Neural cell (in vitro differentiated cells): ENCODE measurements at regions not wholly inside any gene's neighbourhood (a gene's known extent, or its start where the extent isn't known, plus 50 kb on each side); places are given as distances from the start of the nearest gene placed in this dataset.

Experiments
- H2AFZ ChIP-seq: fragments of 200-600, 300-800 bp; sonication (generic), shearing (Covaris generic); 2 replicates; pipeline ENCODE4 v1.6.0; 2014; ENCODE audit warnings: low read depth, mild to moderate bottlenecking, antibody characterized with exemption, low read length, moderate library complexity
- H3F3A ChIP-seq: fragments of 200-600 bp; shearing (Covaris generic); 2 replicates; pipeline ENCODE4 v1.6.1; 2016; ENCODE audit warnings: mild to moderate bottlenecking, moderate library complexity, mixed read lengths, antibody characterized with exemption, low read length; ENCODE audit not compliant: insufficient read depth, poor library complexity, severe bottlenecking
- H3K27ac ChIP-seq: fragments of 200-600, 300-800 bp; sonication (generic), shearing (Covaris generic); 2 replicates; pipeline ENCODE4 v1.5.1; 2014; ENCODE audit warnings: mild to moderate bottlenecking, low read length, moderate library complexity
- H3K27me3 ChIP-seq: fragments of 300-800, 200-600 bp; sonication (generic), shearing (Covaris generic); 2 replicates; pipeline ENCODE4 v1.6.0; 2014; ENCODE audit warnings: mild to moderate bottlenecking, low read depth, low read length, moderate library complexity; ENCODE audit not compliant: insufficient read depth
- H3K36me3 ChIP-seq: fragments of 300-800, 200-600 bp; sonication (generic), shearing (Covaris generic); 2 replicates; pipeline ENCODE4 v1.5.1; 2014; ENCODE audit warnings: mild to moderate bottlenecking, antibody characterized with exemption, low read length, moderate library complexity; ENCODE audit not compliant: insufficient read depth
- H3K4me2 ChIP-seq: fragments of 300-800, 200-600 bp; sonication (generic), shearing (Covaris generic); 2 replicates; pipeline ENCODE4 v1.6.0; 2014; ENCODE audit warnings: mild to moderate bottlenecking, low read length
- H3K4me3 ChIP-seq: fragments of 300-800, 200-600 bp; sonication (generic), shearing (Covaris generic); 2 replicates; pipeline ENCODE4 v1.5.1; 2014; ENCODE audit warnings: mild to moderate bottlenecking, low read length, moderate library complexity
- H3K79me2 ChIP-seq: fragments of 200-600 bp; shearing (Covaris generic); replicated peaks from 2 replicates; pipeline ENCODE4 v1.6.0; 2014; ENCODE audit warnings: mild to moderate bottlenecking, low read length, moderate library complexity; ENCODE audit not compliant: insufficient read depth
- H3K9ac ChIP-seq: fragments of 300-800, 200-600 bp; sonication (generic), shearing (Covaris generic); 2 replicates; pipeline ENCODE4 v1.6.1; 2016; ENCODE audit warnings: mild to moderate bottlenecking, low read length, mixed read lengths
- H3K9me2 ChIP-seq: fragments of 200-600 bp; shearing (Covaris generic); 2 replicates; pipeline ENCODE4 v1.6.1; 2016; ENCODE audit warnings: mild to moderate bottlenecking, low read length, mixed read lengths; ENCODE audit not compliant: insufficient read depth
- H3K9me3 ChIP-seq: fragments of 200-600, 300-800 bp; sonication (generic), shearing (Covaris generic); 2 replicates; pipeline ENCODE4 v1.6.1; 2016; ENCODE audit warnings: mild to moderate bottlenecking, mixed run types, low read length, moderate library complexity, mixed read lengths
- H4K20me1 ChIP-seq: fragments of 200-600 bp; shearing (Covaris generic); 2 replicates; pipeline ENCODE4 v1.6.1; 2016; ENCODE audit warnings: mild to moderate bottlenecking, mixed run types; ENCODE audit not compliant: insufficient read depth
- CTCF ChIP-seq: fragments of 450-650 bp; IDR thresholded peaks from 2 replicates; pipeline ENCODE4 v1.5.1; 2014; ENCODE audit warnings: antibody characterized with exemption, mild to moderate bottlenecking, moderate library complexity; ENCODE audit not compliant: poor library complexity, severe bottlenecking
- EP300 ChIP-seq: fragments of 450-650 bp; conservative IDR thresholded peaks from 2 replicates; pipeline ENCODE4 v1.6.1; 2014; ENCODE audit warnings: antibody characterized with exemption, mild to moderate bottlenecking, moderate library complexity; ENCODE audit not compliant: poor library complexity, severe bottlenecking
- EZH2 ChIP-seq: fragments of 200-600, 300-800 bp; shearing (Covaris generic), sonication (generic); IDR thresholded peaks from 2 replicates; pipeline ENCODE4 v1.6.1; 2014; ENCODE audit warnings: antibody characterized with exemption, low read length, borderline replicate concordance, mild to moderate bottlenecking; ENCODE audit not compliant: insufficient read depth, poor library complexity, severe bottlenecking
- MXI1 ChIP-seq: fragments of 450-650 bp; conservative IDR thresholded peaks from 2 replicates; pipeline ENCODE4 v1.6.1; 2014; ENCODE audit warnings: antibody characterized with exemption, mild to moderate bottlenecking; ENCODE audit not compliant: poor library complexity, severe bottlenecking
- POLR2AphosphoS5 ChIP-seq: IDR thresholded peaks from 2 replicates; pipeline ENCODE4 v1.6.1; 2012
- RAD21 ChIP-seq: fragments of 450-650 bp; conservative IDR thresholded peaks from 2 replicates; pipeline ENCODE4 v1.6.1; 2014; ENCODE audit warnings: antibody characterized with exemption, mild to moderate bottlenecking, moderate library complexity
- SMC3 ChIP-seq: fragments of 450-650 bp; conservative IDR thresholded peaks from 2 replicates; pipeline ENCODE4 v1.6.1; 2014; ENCODE audit warnings: antibody characterized with exemption, mild to moderate bottlenecking, moderate library complexity; ENCODE audit not compliant: poor library complexity
- TAF1 ChIP-seq: IDR thresholded peaks from 2 replicates; pipeline ENCODE4 v1.6.1; 2012; ENCODE audit warnings: low read depth
- TF ChIP-seq, protein P1 (sequence below): IDR thresholded peaks from 2 replicates; pipeline ENCODE4 v1.6.1; 2012; ENCODE audit warnings: borderline replicate concordance

GRCh38 chr2:237271698-237272652 is 142.0 kb downstream of the COL6A3 start:
- H3K9me2 ChIP-seq, result no peaks in the 10 kb centered on the region
- no peaks in the 10 kb centered on the region for H4K20me1 ChIP-seq
- H3K36me3 ChIP-seq, result no peaks in the 10 kb centered on the region
- H3K9me3 ChIP-seq, result no peaks in the 10 kb centered on the region
- H3K27ac ChIP-seq, result no peak overlapping the region
- no peak overlapping the region for H3K9ac ChIP-seq
- no peaks in the 10 kb centered on the region for H3K27me3 ChIP-seq
- no peaks in the 10 kb centered on the region for H3F3A ChIP-seq
- no peak overlapping the region for H2AFZ ChIP-seq
- H3K79me2 ChIP-seq, result no peaks in the 10 kb centered on the region
- no peak overlapping the region for H3K4me2 ChIP-seq
- no peak overlapping the region for H3K4me3 ChIP-seq
- TF ChIP-seq SMC3 (no peak), POLR2AphosphoS5 (no peak), EP300 (no peak), MXI1 (no peak), EZH2 (no peak), CTCF (no peak), TAF1 (no peak), RAD21 (no peak)
- TF ChIP-seq, protein P1, sequence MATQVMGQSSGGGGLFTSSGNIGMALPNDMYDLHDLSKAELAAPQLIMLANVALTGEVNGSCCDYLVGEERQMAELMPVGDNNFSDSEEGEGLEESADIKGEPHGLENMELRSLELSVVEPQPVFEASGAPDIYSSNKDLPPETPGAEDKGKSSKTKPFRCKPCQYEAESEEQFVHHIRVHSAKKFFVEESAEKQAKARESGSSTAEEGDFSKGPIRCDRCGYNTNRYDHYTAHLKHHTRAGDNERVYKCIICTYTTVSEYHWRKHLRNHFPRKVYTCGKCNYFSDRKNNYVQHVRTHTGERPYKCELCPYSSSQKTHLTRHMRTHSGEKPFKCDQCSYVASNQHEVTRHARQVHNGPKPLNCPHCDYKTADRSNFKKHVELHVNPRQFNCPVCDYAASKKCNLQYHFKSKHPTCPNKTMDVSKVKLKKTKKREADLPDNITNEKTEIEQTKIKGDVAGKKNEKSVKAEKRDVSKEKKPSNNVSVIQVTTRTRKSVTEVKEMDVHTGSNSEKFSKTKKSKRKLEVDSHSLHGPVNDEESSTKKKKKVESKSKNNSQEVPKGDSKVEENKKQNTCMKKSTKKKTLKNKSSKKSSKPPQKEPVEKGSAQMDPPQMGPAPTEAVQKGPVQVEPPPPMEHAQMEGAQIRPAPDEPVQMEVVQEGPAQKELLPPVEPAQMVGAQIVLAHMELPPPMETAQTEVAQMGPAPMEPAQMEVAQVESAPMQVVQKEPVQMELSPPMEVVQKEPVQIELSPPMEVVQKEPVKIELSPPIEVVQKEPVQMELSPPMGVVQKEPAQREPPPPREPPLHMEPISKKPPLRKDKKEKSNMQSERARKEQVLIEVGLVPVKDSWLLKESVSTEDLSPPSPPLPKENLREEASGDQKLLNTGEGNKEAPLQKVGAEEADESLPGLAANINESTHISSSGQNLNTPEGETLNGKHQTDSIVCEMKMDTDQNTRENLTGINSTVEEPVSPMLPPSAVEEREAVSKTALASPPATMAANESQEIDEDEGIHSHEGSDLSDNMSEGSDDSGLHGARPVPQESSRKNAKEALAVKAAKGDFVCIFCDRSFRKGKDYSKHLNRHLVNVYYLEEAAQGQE, result no peak
